K562 (cell line): ENCODE measurements at regions not wholly inside any gene's neighbourhood (a gene's known extent, or its start where the extent isn't known, plus 50 kb on each side); places are given as distances from the start of the nearest gene placed in this dataset.

Experiments used
- BACH1 ChIP-seq: fragments of 200-800 bp; sonication (Bioruptor generic); IDR thresholded peaks from 2 replicates; pipeline ENCODE4 v1.6.1; 2016; ENCODE audit warnings: missing genetic modification characterization, missing compliant biosample characterization
- BRD4 ChIP-seq: fragments of 200-600 bp; sonication (generic); IDR thresholded peaks from 2 replicates; pipeline ENCODE4 v1.6.1; 2017; ENCODE audit warnings: inconsistent platforms
- CTCF ChIP-seq, 3 experiments: IDR thresholded peaks in 2 of 3; conservative IDR thresholded peaks in 1 of 3; 2 replicates each; pipeline ENCODE4 v1.5.1; 2011 to 2012; ENCODE audit warnings: low read length in 3 of 3, mild to moderate bottlenecking in 3 of 3, control low read depth in 2 of 3, improper control_type of control experiment in 1 of 3, inconsistent platforms in 1 of 3, low read depth in 1 of 3, mixed read lengths in 1 of 3, moderate library complexity in 1 of 3; ENCODE audit not compliant: insufficient read depth in 2 of 3
- HNRNPLL ChIP-seq: fragments of 200-400 bp; formaldehyde crosslinking; IDR thresholded peaks from 2 replicates; pipeline ENCODE4 v1.6.1; 2017; ENCODE audit warnings: low read length, low read depth, mild to moderate bottlenecking; ENCODE audit not compliant: poor library complexity, severe bottlenecking
- JUND ChIP-seq, 2 experiments: IDR thresholded peaks; 2 replicates in 1 of 2; 3 replicates in 1 of 2; pipeline ENCODE4 v1.6.1; 2011; ENCODE audit warnings: borderline replicate concordance in 2 of 2, low read depth in 2 of 2, low read length in 2 of 2, improper control_type of control experiment in 1 of 2, missing biosample characterization in 1 of 2, missing genetic modification characterization in 1 of 2, missing genetic modification reagents in 1 of 2
- RAD51 ChIP-seq: fragments of 450-650 bp; IDR thresholded peaks from 2 replicates; pipeline ENCODE4 v1.7.1; 2016; ENCODE audit warnings: low read depth, mild to moderate bottlenecking, borderline replicate concordance
- RFX5 ChIP-seq: IDR thresholded peaks from 2 replicates; pipeline ENCODE4 v1.6.1; 2011; ENCODE audit warnings: low read depth, mild to moderate bottlenecking, improper control_type of control experiment, low read length
- SMAD2 ChIP-seq: fragments of 150-350 bp; IDR thresholded peaks from 2 replicates; pipeline ENCODE4 v1.6.1; 2014; ENCODE audit warnings: low read depth, mild to moderate bottlenecking, low read length

GRCh38 chr7:81331061-81332018 lies 412.5 kb upstream of the SEMA3C start:
- TF ChIP-seq BRD4 (no peak), SMAD2 (no peak), CTCF (IDR thresholded peaks at IDR 0.05 in 2 of 3, conservative IDR thresholded peaks at IDR 0.05 in 1 of 3; ENCODE audit: insufficient read depth in 2 of 3, low read depth in 1 of 3, low read length in 3 of 3) (no peak), JUND (IDR thresholded peaks at IDR 0.05; ENCODE audit: borderline replicate concordance, low read depth, low read length) (no peak), JUND (tag; IDR thresholded peaks at IDR 0.05; ENCODE audit: borderline replicate concordance, low read depth, low read length) (no peak), BACH1 (no peak), RFX5 (no peak), HNRNPLL (no peak), RAD51 (no peak)
